ENCODE measurements at regions not wholly inside any gene's neighbourhood (a gene's known extent, or its start where the extent isn't known, plus 50 kb on each side); places are given as distances from the start of the nearest gene placed in this dataset.
A peak's percentile ranks its signal among the peaks of the same experiment; 100 is the strongest.

GRCh38 chr11:122398851-122399250 is 256.7 kb upstream of the UBASH3B start:
- DNase-seq = no peak

DNA sequence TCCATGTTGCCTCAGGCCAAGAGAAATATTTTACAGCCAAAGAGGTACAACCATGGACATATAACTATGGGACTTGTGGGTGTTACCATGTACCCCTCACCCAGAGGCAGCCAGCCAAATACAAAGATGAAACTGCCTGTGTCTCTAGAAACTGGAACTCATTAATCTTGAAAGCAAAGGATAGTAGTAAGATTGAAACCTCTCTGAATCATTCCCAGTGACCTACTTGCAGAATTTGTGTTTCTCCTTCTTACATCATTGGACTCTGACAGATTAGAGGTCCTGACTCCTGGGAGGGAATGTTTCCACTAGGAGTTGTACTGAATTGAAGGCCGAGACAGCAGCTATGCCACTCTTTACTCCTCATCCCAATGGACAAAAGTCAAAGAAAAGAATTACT is 257.4 kb upstream of the UBASH3B start:
- DNase-seq = no peak

GRCh38 chr11:122395282-122395681 is 260.2 kb upstream of the UBASH3B start:
- DNase-seq = no peak

GRCh38 chr11:122394313-122394712 is 261.2 kb upstream of the UBASH3B start:
- no peak for DNase-seq

DNA sequence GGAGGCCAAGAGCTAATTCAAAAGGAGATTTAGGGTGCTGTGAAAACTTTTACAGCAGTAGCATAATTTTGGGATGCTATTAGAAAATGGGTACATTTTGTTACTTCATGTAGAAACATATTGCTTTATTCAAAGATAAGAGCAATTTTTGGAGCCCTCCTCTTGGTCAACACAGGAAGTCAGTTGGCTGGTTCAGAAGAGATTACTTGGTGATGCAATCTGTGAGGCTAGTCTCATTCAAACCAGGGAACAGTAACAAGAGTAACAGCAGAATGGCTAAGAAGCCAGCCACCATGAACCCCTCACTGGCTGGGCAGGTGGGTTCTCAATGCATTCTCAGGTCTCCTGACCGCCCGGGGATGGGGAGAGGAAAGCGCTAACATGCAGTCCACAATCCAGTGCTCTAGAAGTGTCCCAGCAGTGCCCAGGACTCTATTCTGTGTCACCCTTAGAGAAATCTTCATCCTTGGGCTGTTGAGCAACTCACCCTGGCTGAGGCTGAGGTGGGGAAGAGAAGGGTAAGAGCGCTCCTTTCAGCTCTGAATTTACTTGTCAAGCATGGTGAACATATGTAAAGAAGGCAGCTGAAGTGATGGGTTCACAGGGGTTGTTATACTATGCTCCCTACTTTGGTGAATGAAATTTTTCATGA is 262.2 kb upstream of the UBASH3B start:
- DNase-seq = no peak

DNA sequence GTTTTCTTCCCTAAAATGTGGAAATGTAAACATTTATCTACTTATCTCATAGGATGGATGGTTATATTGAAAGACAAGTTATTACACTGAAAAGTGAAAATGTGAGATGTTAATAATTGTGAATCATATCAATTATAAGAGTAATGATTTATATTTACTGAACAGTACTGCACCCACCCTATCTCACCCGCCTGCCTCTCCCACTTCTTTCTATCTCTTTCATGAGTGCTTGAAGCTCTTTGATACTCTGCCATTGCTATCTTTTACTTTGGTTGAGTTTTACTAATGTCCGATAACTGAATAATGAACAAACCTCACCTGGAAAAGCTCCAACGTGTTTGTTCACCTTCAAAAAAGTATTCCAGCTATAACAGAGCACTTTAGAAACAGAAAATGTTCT is 263.0 kb upstream of the UBASH3B start:
- no peak for DNase-seq

- no peak for DNase-seq
These were observed 264.5 kb upstream of the UBASH3B start for GRCh38 chr11:122391049-122391448.

DNA sequence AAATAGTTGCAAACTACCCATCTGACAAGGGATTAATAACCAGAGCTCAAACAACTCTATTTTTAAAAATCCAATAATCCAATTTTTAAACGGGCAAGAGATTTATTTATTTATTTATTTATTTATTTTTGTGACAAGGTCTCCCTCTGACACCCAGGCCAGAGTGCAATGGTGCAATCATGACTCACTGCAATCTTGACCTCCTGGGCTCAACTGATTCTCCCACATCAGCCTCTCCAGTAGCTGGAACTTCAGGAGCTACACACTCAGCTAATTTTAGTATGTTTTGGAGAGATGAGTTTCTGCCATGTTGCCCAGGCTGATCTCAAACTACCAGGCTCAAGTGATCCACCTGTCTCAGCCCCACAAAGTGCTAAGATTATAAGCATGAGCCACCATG is 267.2 kb upstream of the BLID start:
- DNase-seq = no peak

GRCh38 chr11:122375687-122376399 is 259.8 kb upstream of the BLID start:
- DNase-seq = no peak

GRCh38 chr11:122368796-122369195 is 252.8 kb upstream of the BLID start:
- no peak for DNase-seq

DNA sequence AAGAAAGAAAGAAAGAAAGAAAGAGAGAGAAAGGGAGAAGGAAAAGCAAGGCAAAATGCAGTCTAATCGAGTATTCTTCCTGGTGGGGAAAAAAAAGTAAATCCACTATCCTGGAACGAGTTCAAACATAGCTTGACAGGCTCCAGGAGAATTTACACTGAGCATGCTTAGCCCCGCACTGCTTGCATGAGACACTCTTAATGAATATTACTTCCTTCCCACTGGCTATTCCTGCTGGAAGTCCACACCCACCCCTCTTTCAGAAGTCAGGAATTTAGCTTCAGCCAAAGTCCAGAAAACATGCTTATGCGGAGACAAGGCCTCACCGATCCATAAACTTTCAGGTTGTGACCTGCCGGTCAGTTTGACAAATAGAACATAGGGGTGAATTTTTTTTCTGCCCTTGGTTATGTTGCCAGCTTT is 251.8 kb upstream of the BLID start:
- DNase-seq = peak; percentile 51

DNA sequence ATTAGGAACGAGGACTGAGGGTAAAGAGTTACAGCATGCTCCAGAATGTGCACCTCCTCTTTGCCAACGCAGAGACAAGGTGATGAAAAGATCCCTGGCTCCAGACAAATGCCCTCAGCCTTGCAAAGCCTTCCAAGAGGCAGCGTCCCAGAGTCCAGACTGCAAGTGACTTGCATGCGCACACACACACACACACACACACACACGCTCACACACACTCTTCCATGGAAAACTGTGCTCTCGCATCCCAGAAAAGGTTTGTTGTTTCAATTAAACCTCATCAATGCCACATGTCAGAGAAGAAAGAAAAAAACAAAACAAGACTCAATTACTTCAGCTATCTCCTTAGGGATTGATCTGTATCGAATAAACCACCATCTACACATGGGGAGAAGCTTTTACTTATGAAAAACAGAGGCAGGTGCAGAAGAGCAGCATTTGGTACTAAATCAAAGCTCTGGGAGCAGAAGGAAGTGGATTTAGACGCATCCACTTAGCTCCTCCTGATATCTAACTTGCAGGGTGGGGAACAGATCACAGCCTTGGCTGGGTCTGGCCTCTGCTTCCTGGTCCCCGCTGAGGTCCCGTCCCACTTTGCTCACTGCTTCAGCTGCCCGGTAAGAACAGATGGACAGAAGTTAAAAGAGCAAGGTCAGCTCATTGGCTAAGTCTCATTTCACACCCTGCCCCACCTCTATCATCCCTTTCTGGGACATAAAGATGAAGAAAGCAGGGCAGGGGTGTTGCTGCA is 249.8 kb upstream of the BLID start:
- no peak for DNase-seq

DNA sequence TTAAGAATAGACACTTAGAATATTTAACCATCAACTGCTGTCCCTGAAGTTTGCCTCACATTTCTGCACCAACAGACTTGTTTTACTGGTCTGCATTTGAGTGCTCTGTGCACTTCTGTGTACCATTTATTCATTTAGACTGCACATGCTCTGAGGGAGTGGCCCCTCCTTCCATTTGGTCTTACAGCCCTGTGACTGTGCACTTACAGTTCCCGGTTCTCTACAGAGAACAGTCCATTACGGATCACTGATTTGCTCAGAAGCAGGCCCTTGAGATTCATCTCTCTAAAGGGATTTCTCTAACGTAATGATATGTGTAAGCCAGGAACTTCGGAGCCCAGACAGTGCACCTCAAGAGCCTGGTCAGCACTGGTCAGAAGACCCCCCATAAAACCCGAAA is 247.3 kb upstream of the BLID start:
- no peak for DNase-seq

GRCh38 chr11:122362381-122362780 is 246.4 kb upstream of the BLID start:
- no peak for DNase-seq

DNA sequence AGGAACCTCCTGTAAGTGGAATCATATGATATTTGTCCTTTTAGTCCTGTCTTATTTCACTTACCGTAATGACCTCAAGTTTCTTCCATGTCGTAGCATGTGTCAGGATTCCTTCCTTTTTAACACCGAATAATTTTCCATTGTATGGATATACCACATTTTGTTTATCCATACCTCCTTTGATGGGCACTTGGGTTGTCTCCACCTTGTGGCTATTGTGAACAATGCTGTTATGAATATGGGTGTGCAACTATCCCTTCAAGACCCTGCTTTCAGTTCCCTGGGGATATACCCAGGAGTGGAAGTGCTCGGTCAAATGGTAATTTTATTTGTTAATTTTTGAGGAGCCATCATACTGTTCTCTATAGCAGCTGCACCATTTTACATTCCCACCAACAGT is 244.9 kb upstream of the BLID start:
- no peak for DNase-seq

- no peak for DNase-seq
These were observed 243.1 kb upstream of the BLID start for GRCh38 chr11:122359081-122359571.

DNA sequence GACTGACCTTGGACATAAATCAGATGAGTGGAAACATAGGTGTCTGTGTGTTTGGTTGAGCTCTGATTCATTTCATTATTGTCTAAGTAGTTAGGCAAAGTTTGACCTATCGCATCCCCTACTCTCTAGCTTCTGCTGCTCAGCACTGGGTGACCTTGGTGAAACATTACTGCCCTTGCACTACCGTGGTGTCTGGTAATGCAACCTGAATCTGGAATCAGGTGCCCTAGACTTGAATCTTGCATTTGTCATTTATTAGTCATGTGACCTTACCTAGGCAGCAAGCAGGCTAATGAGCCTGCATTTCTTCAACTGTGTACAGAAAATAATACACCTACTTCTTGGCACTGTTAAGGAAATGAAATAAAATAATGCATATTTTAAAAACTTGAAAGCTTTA is 242.3 kb upstream of the BLID start:
- no peak for DNase-seq

DNA sequence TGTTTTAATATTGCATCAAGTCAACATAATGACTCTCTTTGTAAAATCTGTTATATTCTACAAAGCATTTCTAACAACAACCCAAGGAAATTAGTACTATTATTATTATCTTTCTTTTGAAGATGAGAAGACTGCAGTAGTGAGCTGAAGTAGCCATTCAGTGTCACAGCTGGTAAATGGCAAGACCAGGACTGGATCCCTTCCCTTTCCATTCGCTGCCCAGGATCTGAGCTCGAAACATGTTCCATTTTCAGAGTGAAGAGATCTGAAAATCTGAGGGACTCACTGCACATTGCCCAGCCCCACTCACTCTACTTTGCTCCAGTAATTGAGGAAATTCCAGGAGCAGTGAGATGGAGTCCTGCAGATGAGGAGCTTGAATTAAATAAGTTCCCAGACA is 240.0 kb upstream of the BLID start:
- DNase-seq = no peak

- no peak for DNase-seq
These were observed 238.1 kb upstream of the BLID start for GRCh38 chr11:122354025-122354697.

DNA sequence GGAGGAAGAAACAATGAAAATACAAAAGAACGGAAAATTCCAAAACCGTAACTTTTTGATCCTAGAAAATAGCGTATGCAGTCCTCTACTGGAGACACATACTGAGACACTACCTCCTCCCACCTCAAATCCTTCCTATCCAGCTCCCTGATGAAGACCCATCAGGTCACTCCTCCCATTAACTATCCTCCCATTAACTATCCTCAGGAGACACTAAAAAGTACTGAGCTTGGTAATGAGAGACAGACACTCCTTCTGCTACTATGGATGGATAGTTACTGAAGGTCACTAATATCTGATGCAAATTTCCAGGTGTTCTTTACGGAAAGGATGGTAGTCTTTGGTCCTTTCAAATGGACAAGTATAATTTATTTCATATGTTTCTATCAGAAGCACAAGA is 237.5 kb upstream of the BLID start:
- DNase-seq = no peak

DNA sequence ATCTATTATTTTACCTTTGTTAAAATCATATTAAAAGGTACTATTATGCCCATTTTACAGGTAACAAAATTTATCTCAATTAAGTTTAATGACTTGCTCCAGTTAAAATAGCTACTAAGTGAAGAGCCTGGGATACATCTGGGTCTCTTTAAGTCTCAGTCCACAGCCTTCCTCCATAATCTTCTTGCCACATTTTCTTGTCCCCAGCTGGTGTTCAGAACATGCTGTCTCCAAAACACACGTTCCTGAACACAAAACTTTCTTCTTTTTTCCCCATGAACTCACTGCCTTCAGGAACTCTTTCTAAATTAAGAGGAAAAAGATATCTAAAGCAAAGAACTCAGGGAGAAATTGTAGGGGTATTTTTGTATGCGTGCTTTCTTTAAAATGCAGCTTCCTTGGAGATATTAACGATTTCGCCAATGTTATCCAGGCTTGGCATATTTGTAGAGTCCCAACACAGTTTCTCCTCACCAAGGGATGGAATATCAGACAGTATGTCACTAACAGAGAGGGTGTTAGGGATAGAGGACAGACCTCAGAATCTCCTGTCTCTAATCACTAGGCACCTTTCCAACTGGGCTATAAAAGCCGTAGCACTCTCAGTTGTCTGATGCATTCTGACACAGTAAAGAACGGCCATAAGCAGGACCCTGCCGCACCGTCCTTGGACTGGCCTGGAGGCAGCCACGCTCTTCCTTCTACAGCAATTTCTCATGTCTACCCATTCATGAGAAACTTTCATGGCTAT is 232.8 kb upstream of the BLID start:
- DNase-seq = no peak

DNA sequence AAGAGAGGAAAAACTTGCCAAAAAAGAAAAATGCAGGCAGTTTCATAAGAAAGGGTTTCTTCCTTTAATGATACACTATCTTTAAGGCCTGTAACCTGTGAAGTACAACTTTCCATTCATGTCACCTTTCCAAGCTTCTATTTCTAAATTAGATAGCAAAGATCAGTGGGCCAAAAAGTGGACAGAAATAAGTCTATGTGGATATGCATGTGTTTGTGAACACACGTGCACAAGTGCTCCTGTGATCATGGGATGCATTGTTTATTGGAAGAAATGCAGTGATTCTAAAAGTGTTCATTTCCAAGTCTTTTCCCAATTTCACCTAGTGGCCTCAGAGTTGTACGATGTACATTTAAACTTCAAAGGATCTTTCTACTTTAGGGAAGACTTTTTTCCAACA is 230.0 kb upstream of the BLID start:
- DNase-seq = no peak

Data from right kidney (tissue), 1 donor.